Right renal pelvis (tissue), 4 donors: ENCODE measurements at regions not wholly inside any gene's neighbourhood (a gene's known extent, or its start where the extent isn't known, plus 50 kb on each side); places are given as distances from the start of the nearest gene placed in this dataset.

Experiments used
- DNase-seq, 4 donors: peaks; one replicate each; pipeline ENCODE4 v3.0.0-alpha.2; 2013; ENCODE audit warnings: low read depth in 4 of 4, low spot score in 3 of 4, missing footprints in 1 of 4

GRCh38 chr11:15720460-15720859, 605.7 kb downstream of the INSC start:
- DNase-seq = no peak

DNA sequence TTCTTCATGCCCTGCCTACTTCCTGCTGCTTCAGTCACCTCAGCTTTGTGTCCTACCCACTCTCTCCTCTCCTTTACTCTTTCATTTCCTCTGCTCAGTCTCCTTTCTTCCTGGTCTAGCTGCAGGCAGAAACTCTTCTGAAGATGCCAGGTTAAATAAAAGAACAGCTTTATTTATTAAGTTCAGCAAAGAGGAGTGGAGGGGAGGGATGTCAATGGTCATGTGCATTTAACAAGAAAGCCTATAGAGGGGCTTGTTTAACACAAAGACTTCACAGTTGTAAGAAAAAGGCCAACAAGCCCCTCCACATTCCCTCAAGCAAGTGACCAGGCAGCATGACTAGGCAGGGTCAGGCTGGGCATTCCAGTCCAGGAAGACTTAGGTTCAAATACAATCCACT, 609.2 kb downstream of the INSC start:
- no peak for DNase-seq

DNA sequence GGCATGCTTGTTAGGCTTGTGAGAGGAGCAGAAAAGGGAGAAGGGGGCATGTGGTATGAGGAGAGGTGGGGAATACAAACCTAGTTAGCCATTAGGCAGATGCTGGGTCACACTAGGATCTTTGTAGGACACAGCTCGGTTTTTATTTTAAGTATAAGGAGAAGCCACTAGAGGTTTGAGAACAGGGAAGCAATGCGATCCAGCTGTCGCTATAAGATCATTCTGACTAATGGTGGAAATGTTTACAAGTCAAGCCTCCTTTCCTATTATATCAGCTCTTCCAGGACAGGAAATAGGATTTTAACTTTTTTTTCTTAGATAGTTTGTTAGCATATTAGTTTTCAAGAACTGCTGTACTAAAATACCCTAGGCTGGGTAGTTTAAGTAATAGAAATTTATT, 609.9 kb downstream of the INSC start:
- no peak for DNase-seq

DNA sequence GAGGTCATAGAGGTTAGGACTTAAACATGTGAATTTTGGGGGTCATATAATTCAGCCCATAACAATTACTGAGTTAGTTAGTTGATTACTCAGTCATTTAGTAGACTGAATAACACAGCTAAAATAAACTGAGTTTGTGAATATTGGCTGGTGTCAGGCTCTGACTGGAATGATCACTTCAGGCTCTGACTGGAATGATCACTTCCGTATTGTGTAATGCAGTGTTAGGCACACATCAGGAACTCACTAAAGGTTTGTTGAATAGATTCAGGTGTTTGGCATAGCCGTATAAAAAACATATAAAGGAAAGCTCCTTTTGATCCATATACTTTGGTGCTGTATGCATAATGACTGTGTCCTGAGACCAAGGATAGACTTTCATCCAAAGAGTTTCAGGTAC, 610.5 kb downstream of the INSC start:
- no peak for DNase-seq

- no peak for DNase-seq
Measured at GRCh38 chr11:15726221-15726746, 611.6 kb downstream of the INSC start.

GRCh38 chr11:15726893-15727519, 612.3 kb downstream of the INSC start:
- no peak for DNase-seq

DNA sequence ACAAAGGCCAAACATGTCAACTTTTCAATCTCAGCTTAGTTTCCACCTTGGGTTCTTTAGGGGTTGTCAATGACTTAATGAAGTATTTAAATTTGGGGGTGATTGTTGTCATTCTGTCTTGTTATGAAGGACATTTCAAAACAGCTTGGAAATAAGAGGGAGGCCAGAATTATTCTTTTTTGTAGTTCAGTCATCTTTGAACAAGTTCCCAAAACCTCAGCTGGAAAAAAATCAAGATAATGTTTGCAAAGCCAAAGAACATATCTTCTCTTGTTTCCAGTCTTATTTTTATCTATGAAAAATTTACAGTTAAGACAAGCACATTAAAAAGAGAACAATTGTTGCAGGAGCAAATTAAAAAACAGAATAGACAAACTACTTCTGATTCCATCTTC, 612.8 kb downstream of the INSC start:
- no peak for DNase-seq

GRCh38 chr11:15728207-15728606, 613.5 kb downstream of the INSC start:
- no peak for DNase-seq

GRCh38 chr11:15730263-15730994, 615.7 kb downstream of the INSC start:
- no peak for DNase-seq

DNA sequence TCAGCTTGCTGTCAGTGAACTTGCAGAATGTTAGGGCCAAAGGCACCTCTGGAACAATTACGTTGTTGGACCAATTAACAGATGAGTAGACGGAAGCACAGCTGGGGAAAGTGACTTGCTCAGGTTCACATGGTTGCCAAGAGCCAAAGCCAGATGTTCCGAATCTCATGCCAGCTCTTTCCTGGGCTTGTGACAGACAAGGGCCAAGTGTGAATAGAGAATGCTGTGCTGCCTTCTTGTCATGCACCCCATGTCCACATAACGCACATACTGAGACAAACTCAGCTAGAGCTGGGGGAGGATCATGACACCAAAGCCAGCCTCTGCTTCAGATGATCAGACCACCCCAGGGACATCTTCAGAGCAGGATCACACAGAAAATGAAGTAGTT, 616.3 kb downstream of the INSC start:
- DNase-seq = no peak

DNA sequence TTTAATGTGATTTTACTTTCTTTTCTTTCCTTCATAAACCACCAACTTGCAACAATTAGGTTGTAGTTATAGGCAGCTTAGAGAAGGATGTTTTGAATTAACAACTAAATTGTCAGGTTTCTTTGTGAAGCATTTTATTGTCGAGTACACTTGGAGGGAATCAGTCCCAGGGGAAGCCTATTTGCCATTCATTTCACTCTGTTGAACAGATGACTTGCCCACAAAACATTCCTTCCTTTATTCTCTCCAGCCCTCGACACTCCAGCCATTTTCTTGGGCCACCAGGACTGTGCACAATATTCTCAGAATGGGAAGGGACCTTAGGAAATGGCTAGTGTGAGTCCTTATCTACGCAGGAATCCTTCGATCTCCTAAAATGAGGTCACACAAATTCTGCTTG, 620.6 kb downstream of the SOX6 start:
- no peak for DNase-seq

DNA sequence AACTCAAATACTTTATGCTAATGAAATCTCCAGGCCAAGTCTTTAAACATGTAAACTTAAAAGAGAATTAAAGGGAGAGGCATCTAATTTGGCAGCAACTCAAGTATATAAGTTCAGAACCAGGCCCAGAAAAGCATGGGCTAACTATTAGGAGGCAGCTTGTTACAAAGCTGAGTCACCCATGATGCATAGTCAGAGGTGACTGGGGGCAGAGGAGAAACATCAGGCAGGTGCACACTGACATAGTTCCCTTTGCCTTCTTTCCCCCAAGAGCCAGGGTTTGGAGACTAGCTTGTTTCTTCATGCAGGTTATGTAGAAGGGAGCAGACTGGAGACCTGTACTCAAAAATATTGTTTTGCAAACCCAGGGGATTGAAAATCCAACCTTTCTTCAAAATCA, 619.0 kb downstream of the SOX6 start:
- DNase-seq = no peak

- no peak for DNase-seq
Measured at GRCh38 chr11:15738931-15739330, 617.4 kb downstream of the SOX6 start.

GRCh38 chr11:15742626-15743519, 613.5 kb downstream of the SOX6 start:
- no peak for DNase-seq

DNA sequence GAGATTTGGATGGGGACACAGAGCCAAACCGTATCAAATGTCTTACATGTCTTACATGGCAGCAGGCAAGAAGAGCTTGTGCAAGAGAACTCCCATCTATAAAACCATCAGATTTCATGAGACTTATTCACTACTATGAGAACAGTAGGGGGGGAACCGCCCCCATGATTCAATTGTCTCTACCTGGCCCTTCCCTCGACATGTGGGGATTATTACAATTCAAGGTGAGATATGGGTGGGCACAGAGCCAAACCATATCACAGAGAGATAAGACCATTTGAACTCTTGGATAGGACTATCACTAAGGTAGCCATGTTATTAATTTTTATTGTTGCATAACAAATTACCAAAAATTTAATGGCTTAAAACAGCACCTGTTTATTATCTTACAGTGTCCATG, 611.7 kb downstream of the SOX6 start:
- DNase-seq = no peak

DNA sequence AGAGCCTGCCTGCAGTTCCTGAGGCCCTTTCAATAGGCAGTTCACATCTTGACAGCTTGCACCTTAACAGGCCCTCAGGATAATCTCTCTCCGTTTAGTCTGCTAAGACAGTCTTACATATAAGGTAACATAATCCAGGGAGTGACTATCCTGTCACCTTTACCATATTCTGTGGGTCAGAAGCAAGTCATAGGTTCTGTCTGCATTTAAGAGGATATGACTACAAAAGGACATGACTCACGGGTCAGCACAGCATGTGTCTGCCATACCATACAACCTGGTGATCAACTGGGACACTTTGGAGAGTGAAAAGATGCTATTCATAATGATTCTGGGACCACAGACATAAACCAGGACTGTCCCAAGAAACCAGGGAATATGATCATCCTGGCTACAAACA, 611.1 kb downstream of the SOX6 start:
- DNase-seq = no peak

GRCh38 chr11:15747671-15748070, 608.7 kb downstream of the SOX6 start:
- no peak for DNase-seq

GRCh38 chr11:15748132-15748531, 608.2 kb downstream of the SOX6 start:
- DNase-seq = no peak

DNA sequence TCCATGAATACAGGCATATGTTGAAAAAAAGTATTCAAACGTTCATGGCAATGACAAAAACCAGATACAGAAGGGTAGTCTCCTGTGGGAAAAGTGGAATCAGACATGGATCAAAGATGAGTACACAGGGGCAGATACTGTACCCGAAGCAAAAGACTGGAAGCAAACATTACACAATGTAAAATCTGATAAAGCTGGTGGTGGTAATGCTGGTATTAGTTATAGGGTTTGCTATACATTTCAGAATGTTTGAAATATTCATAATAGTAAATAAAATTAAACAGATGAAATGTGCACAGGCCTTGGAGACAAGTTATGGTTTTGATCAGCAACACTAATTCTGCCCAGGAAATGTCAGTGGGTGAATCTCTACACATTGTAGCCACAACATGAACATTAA, 607.6 kb downstream of the SOX6 start:
- no peak for DNase-seq

DNA sequence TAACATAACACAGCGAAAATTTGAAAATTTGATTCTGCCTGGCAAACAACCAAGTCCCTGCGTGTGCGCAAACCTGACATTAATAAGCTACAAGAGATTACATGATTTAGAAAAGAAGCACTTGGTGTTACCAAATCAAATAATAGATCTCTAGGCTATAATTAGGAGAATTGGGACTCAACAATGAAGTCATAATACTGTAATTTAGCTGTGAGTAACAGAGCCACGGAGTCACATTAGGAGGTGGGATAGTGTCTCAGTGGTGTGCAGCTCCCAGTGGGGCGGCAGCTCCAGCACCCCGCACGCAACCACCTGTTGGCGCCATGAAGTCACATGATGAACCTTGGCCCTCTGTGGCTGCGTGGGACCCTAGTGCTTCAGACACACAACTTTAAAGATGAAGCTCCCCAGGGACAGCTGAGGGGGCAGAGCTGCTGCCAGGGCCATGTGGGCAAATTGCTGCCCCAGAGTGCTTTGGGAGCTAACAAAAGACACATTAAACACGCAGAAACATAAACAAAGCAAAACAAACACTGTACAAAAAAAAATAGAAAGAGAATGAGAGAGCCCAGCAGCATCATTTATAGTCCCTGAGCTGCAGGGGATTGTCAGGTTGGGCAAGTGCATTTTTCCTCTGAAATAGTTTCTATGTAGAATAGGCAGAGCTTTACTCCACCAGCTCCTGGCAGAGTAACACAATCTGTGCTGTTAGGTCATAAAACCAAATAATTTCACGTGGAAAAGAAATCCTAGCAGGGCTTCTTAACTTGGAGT, 605.6 kb downstream of the SOX6 start:
- DNase-seq = no peak

GRCh38 chr11:15754221-15754620, 602.1 kb downstream of the SOX6 start:
- no peak for DNase-seq
